Calu3 (cell line): ENCODE measurements at regions not wholly inside any gene's neighbourhood (a gene's known extent, or its start where the extent isn't known, plus 50 kb on each side); places are given as distances from the start of the nearest gene placed in this dataset.

Experiments
- BruUV-seq: library from RNA; stranded (reverse); fragments of 400-500 nt; replicated peaks from 2 replicates; lab custom pipeline; 2021; lab: Mats Ljungman, UMichigan
- CTCF ChIA-PET: fragments of 300-600 bp; sonication (Branson Sonifier 250); formaldehyde crosslinking; loops from one replicate; lab custom pipeline; 2022; ENCODE audit warnings: antibody characterized with exemption; lab: Charles Lee
- DNase-seq: peaks from one replicate; pipeline ENCODE4 v3.0.0; 2022
- H3K27ac Mint-ChIP-seq: one replicate; pipeline ENCODE4 v1.8.0; 2022; ENCODE audit warnings: mixed read lengths; ENCODE audit not compliant: unreplicated experiment
- H3K27me3 Mint-ChIP-seq: one replicate; pipeline ENCODE4 v1.8.0; 2022; ENCODE audit warnings: mixed read lengths; ENCODE audit not compliant: unreplicated experiment
- H3K36me3 Mint-ChIP-seq: one replicate; pipeline ENCODE4 v1.8.0; 2022; ENCODE audit warnings: mild to moderate bottlenecking, moderate library complexity, mixed read lengths; ENCODE audit not compliant: insufficient read depth, unreplicated experiment
- H3K4me1 Mint-ChIP-seq: one replicate; pipeline ENCODE4 v1.8.0; 2022; ENCODE audit warnings: mild to moderate bottlenecking, low read depth, mixed read lengths; ENCODE audit not compliant: unreplicated experiment
- H3K4me3 Mint-ChIP-seq: one replicate; pipeline ENCODE4 v1.8.0; 2022; ENCODE audit warnings: mild to moderate bottlenecking, low read depth, moderate library complexity, mixed read lengths; ENCODE audit not compliant: unreplicated experiment
- H3K9me3 Mint-ChIP-seq: one replicate; pipeline ENCODE4 v1.8.0; 2022; ENCODE audit warnings: low read depth, mixed read lengths; ENCODE audit not compliant: unreplicated experiment
- intact Hi-C: fragments of 100-400 bp; cut with micrococcal nuclease; formaldehyde crosslinking; loops from one replicate; pipeline ENCODE4 v1.10.0; 2022; ENCODE audit not compliant: unreplicated experiment
- TF ChIP-seq, protein P1 (sequence below): fragments of 200-600 bp; IDR thresholded peaks from one replicate; pipeline ENCODE4 v1.8.0; 2022; ENCODE audit warnings: antibody characterized with exemption; ENCODE audit not compliant: unreplicated experiment

DNA sequence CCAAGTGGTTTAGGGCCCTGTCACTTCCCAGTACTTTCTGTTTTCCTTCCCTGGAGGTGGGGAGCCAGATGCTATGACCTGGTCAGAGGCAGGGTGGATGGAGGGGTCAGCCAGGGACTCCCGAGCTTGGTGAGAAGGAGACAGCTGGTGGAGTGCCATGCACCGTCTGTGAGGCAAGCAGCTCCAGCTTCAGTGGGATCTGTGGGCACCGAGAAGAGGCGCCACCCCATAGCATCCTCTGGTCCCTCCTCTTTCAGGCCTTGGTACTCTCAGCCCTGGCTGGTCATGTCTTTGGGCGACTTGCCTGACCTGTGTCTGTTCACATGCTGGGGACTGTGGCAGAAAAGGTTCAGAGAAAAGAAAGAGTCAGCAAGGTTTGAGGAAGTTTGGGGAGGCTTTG lies 299.3 kb upstream of the N4BP1 start:
- Mint-ChIP-seq H3K4me3 (no peak overlapping the region), H3K36me3 (no peaks in the 10 kb centered on the region), H3K27me3 (peaks cover 69% of the 10 kb centered on the region), H3K4me1 (no peaks in the 10 kb centered on the region), H3K9me3 (no peaks in the 10 kb centered on the region), H3K27ac (no peak overlapping the region)
- TF ChIP-seq, protein P1, sequence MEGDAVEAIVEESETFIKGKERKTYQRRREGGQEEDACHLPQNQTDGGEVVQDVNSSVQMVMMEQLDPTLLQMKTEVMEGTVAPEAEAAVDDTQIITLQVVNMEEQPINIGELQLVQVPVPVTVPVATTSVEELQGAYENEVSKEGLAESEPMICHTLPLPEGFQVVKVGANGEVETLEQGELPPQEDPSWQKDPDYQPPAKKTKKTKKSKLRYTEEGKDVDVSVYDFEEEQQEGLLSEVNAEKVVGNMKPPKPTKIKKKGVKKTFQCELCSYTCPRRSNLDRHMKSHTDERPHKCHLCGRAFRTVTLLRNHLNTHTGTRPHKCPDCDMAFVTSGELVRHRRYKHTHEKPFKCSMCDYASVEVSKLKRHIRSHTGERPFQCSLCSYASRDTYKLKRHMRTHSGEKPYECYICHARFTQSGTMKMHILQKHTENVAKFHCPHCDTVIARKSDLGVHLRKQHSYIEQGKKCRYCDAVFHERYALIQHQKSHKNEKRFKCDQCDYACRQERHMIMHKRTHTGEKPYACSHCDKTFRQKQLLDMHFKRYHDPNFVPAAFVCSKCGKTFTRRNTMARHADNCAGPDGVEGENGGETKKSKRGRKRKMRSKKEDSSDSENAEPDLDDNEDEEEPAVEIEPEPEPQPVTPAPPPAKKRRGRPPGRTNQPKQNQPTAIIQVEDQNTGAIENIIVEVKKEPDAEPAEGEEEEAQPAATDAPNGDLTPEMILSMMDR, result no peak
- CTCF ChIA-PET, result no interaction called here
- intact Hi-C loops, result no loop called here
- no TSS peak for BruUV-seq
- no peak for DNase-seq

DNA sequence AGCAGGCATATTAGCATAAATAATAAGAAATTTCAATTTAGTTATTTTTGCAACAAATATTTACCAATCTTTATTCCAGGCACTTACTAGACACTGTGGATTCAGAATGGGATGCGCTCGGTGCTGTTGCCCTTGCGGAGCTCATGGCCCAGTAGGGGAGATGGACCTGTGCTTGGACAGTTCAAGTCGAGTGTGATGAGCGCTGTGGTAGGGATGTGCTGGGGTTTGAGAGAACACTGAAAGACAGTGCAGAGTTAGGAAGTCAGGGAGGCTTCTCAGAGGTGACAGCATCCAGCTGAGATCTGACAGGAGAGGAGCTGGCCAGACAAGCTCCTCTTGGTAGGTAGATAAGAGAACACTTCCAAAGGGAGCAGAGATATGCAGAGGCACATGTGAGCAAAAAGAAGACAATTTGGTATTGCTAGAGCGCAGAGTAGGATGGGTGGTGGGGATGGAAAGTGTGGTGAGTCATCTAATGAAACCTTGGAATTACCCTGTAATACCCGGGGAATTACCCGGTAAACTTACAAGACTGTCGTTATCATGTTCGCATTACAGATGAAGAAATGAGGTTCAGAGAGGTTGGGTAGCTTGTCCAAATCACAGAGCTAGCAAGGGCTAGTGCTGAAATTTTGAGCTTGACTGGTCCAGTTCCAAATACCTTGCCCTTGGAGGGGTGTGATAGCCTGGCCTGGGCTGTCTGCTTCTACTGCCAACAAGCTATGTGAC lies 298.1 kb upstream of the N4BP1 start:
- no peak for DNase-seq
- TF ChIP-seq, protein P1, result no peak
- H3K36me3 Mint-ChIP-seq, result no peaks in the 10 kb centered on the region
- no peak overlapping the region for H3K27ac Mint-ChIP-seq
- H3K4me1 Mint-ChIP-seq, result no peaks in the 10 kb centered on the region
- intact Hi-C loops, result no loop called here
- no peak overlapping the region for H3K4me3 Mint-ChIP-seq
- H3K9me3 Mint-ChIP-seq, result no peaks in the 10 kb centered on the region
- no TSS peak for BruUV-seq
- peaks cover 76% of the 10 kb centered on the region for H3K27me3 Mint-ChIP-seq
- CTCF ChIA-PET, result no interaction called here

- no peaks in the 10 kb centered on the region for H3K4me1 Mint-ChIP-seq
- CTCF ChIA-PET, result no interaction called here
- peaks cover 81% of the 10 kb centered on the region for H3K27me3 Mint-ChIP-seq
- intact Hi-C loops, result no loop called here
- H3K4me3 Mint-ChIP-seq, result no peak overlapping the region
- no peak overlapping the region for H3K27ac Mint-ChIP-seq
- no peak for DNase-seq
- no TSS peak for BruUV-seq
- no peaks in the 10 kb centered on the region for H3K36me3 Mint-ChIP-seq
- no peaks in the 10 kb centered on the region for H3K9me3 Mint-ChIP-seq
- TF ChIP-seq, protein P1, result no peak
Observed at GRCh38 chr16:48905632-48906505, 295.9 kb upstream of the N4BP1 start.

- Mint-ChIP-seq H3K9me3 (no peaks in the 10 kb centered on the region), H3K36me3 (no peaks in the 10 kb centered on the region), H3K4me1 (no peaks in the 10 kb centered on the region), H3K4me3 (no peak overlapping the region), H3K27me3 (peaks cover 81% of the 10 kb centered on the region), H3K27ac (no peak overlapping the region)
- no TSS peak for BruUV-seq
- DNase-seq, result no peak
- TF ChIP-seq, protein P1, result no peak
- intact Hi-C loops, result no loop called here
- CTCF ChIA-PET, result interaction anchor here (0.6 to 1.3 kb wide), 2 partner anchors 10 to 209 kb away, joined by 3 read pairs; no protein-coding TSS in a partner anchor
Observed at GRCh38 chr16:48904333-48904732, 294.4 kb upstream of the N4BP1 start.
